IPS-20b (cell line): ENCODE measurements at regions not wholly inside any gene's neighbourhood (a gene's known extent, or its start where the extent isn't known, plus 50 kb on each side); places are given as distances from the start of the nearest gene placed in this dataset.
"Not testable (repeated sequence)": the region's sequence is repeated elsewhere in the genome, so short reads cannot be mapped to it uniquely, and the experiment has no call there.

Experiments
- H3K27ac ChIP-seq: one replicate; pipeline ENCODE4 v1.5.1; 2013; ENCODE audit warnings: low read length
- H3K27me3 ChIP-seq: 2 replicates; pipeline ENCODE4 v1.6.1; 2013; ENCODE audit warnings: mild to moderate bottlenecking, low read length, inconsistent platforms; ENCODE audit not compliant: insufficient read depth
- H3K36me3 ChIP-seq: 2 replicates; pipeline ENCODE4 v1.6.1; 2013; ENCODE audit warnings: low read depth, mild to moderate bottlenecking, inconsistent platforms, low read length, moderate library complexity; ENCODE audit not compliant: insufficient read depth
- H3K4me1 ChIP-seq: 2 replicates; pipeline ENCODE4 v1.6.1; 2013; ENCODE audit warnings: mild to moderate bottlenecking, control low read depth, inconsistent platforms, low read length, moderate library complexity; ENCODE audit not compliant: insufficient read depth
- H3K4me3 ChIP-seq: 2 replicates; pipeline ENCODE4 v1.5.1; 2013; ENCODE audit warnings: mild to moderate bottlenecking, low read length, inconsistent platforms
- H3K9ac ChIP-seq: 2 replicates; pipeline ENCODE4 v1.6.1; 2013; ENCODE audit warnings: low read depth, mild to moderate bottlenecking, inconsistent platforms, low read length, moderate library complexity
- H3K9me3 ChIP-seq: 2 replicates; pipeline ENCODE4 v1.6.1; 2013; ENCODE audit warnings: mild to moderate bottlenecking, low read depth, low read length, inconsistent platforms; ENCODE audit not compliant: insufficient read depth

GRCh38 chr1:233722212-233722979, 108.5 kb downstream of the KCNK1 start:
- peaks cover 24% of the 10 kb centered on the region for H3K4me1 ChIP-seq
- H3K36me3 ChIP-seq: no peaks in the 10 kb centered on the region
- peaks cover 6% of the 10 kb centered on the region; the same call in 1 of the 2 replicates for H3K9me3 ChIP-seq
- H3K27me3 ChIP-seq: no peaks in the 10 kb centered on the region; the same call in 1 of the 2 replicates
- H3K9ac ChIP-seq: no peak overlapping the region
- H3K27ac ChIP-seq: no peak overlapping the region
- no peak overlapping the region for H3K4me3 ChIP-seq

GRCh38 chr1:233723387-233723786, 109.5 kb downstream of the KCNK1 start:
- H3K27me3 ChIP-seq: no peaks in the 10 kb centered on the region; the same call in 1 of the 2 replicates

GRCh38 chr1:233724131-233724631, 110.3 kb downstream of the KCNK1 start:
- H3K27me3 ChIP-seq, H3K9ac ChIP-seq, H3K4me3 ChIP-seq, H3K36me3 ChIP-seq, H3K9me3 ChIP-seq, H3K27ac ChIP-seq: not testable (repeated sequence)
- peaks cover 22% of the 10 kb centered on the region for H3K4me1 ChIP-seq

More at GRCh38 chr1:233723387-233723786, 109.5 kb downstream of the KCNK1 start:
- no peak overlapping the region for H3K4me3 ChIP-seq
- H3K36me3 ChIP-seq: no peaks in the 10 kb centered on the region
- H3K4me1 ChIP-seq: peaks cover 24% of the 10 kb centered on the region
- no peak overlapping the region for H3K9ac ChIP-seq
- H3K9me3 ChIP-seq: no peaks in the 10 kb centered on the region
- H3K27ac ChIP-seq: no peak overlapping the region

GRCh38 chr1:233725423-233725822, 111.5 kb downstream of the KCNK1 start:
- Histone ChIP-seq H3K4me3 (no peak overlapping the region), H3K36me3 (no peaks in the 10 kb centered on the region), H3K9me3 (no peaks in the 10 kb centered on the region), H3K27ac (no peak overlapping the region), H3K4me1 (peaks cover 19% of the 10 kb centered on the region), H3K9ac (no peak overlapping the region), H3K27me3 (no peaks in the 10 kb centered on the region)

GRCh38 chr1:233728721-233729120, 114.8 kb downstream of the KCNK1 start:
- no peak overlapping the region for H3K4me3 ChIP-seq

GRCh38 chr1:233730380-233730779, 116.5 kb downstream of the KCNK1 start:
- Histone ChIP-seq H3K9me3 (no peaks in the 10 kb centered on the region), H3K27me3 (no peaks in the 10 kb centered on the region), H3K36me3 (no peaks in the 10 kb centered on the region), H3K4me1 (peaks cover 7% of the 10 kb centered on the region; the same call in 1 of the 2 replicates), H3K4me3 (no peak overlapping the region), H3K27ac (peak overlapping the region; percentile 2), H3K9ac (peak overlapping the region; percentile 33; the same call in 1 of the 2 replicates)

More at GRCh38 chr1:233728721-233729120, 114.8 kb downstream of the KCNK1 start:
- H3K27ac ChIP-seq: no peak overlapping the region
- H3K4me1 ChIP-seq: peaks cover 7% of the 10 kb centered on the region; the same call in 1 of the 2 replicates
- no peaks in the 10 kb centered on the region for H3K36me3 ChIP-seq
- no peaks in the 10 kb centered on the region for H3K9me3 ChIP-seq
- H3K27me3 ChIP-seq: no peaks in the 10 kb centered on the region
- H3K9ac ChIP-seq: no peak overlapping the region

GRCh38 chr1:233730809-233731208, 116.9 kb downstream of the KCNK1 start:
- Histone ChIP-seq H3K9me3 (no peaks in the 10 kb centered on the region), H3K4me3 (no peak overlapping the region), H3K27ac (no peak overlapping the region)

GRCh38 chr1:233732206-233732605, 118.3 kb downstream of the KCNK1 start:
- Histone ChIP-seq H3K4me1 (no peaks in the 10 kb centered on the region; the same call in 1 of the 2 replicates), H3K9me3 (no peaks in the 10 kb centered on the region), H3K9ac (no peak overlapping the region), H3K4me3 (no peak overlapping the region), H3K27me3 (no peaks in the 10 kb centered on the region), H3K27ac (no peak overlapping the region), H3K36me3 (no peaks in the 10 kb centered on the region)

More at GRCh38 chr1:233730809-233731208, 116.9 kb downstream of the KCNK1 start:
- no peaks in the 10 kb centered on the region for H3K27me3 ChIP-seq
- no peak overlapping the region; the same call in 1 of the 2 replicates for H3K9ac ChIP-seq
- H3K36me3 ChIP-seq: no peaks in the 10 kb centered on the region
- peaks cover 6% of the 10 kb centered on the region; the same call in 1 of the 2 replicates for H3K4me1 ChIP-seq

GRCh38 chr1:233734456-233734855, 120.5 kb downstream of the KCNK1 start:
- H3K4me1 ChIP-seq: no peaks in the 10 kb centered on the region; the same call in 1 of the 2 replicates

GRCh38 chr1:233735331-233735730, 121.4 kb downstream of the KCNK1 start:
- Histone ChIP-seq H3K4me1 (no peaks in the 10 kb centered on the region; the same call in 1 of the 2 replicates), H3K27me3 (no peaks in the 10 kb centered on the region), H3K4me3 (no peak overlapping the region), H3K36me3 (no peaks in the 10 kb centered on the region), H3K9me3 (no peaks in the 10 kb centered on the region), H3K9ac (no peak overlapping the region), H3K27ac (no peak overlapping the region)

More at GRCh38 chr1:233734456-233734855, 120.5 kb downstream of the KCNK1 start:
- Histone ChIP-seq H3K27ac (no peak overlapping the region), H3K4me3 (no peak overlapping the region), H3K9me3 (no peaks in the 10 kb centered on the region), H3K9ac (no peak overlapping the region), H3K27me3 (no peaks in the 10 kb centered on the region), H3K36me3 (no peaks in the 10 kb centered on the region)

GRCh38 chr1:233735847-233736246, 121.9 kb downstream of the KCNK1 start:
- no peaks in the 10 kb centered on the region for H3K36me3 ChIP-seq
- H3K27ac ChIP-seq: no peak overlapping the region
- no peaks in the 10 kb centered on the region; the same call in 1 of the 2 replicates for H3K4me1 ChIP-seq
- H3K9me3 ChIP-seq: no peaks in the 10 kb centered on the region
- H3K27me3 ChIP-seq: no peaks in the 10 kb centered on the region
- H3K9ac ChIP-seq: no peak overlapping the region
- H3K4me3 ChIP-seq: no peak overlapping the region

- no peak overlapping the region for H3K27ac ChIP-seq
- no peaks in the 10 kb centered on the region for H3K27me3 ChIP-seq
- H3K9me3 ChIP-seq: no peaks in the 10 kb centered on the region
- no peaks in the 10 kb centered on the region for H3K4me1 ChIP-seq
- H3K9ac ChIP-seq: no peak overlapping the region
- no peak overlapping the region for H3K4me3 ChIP-seq
- no peaks in the 10 kb centered on the region for H3K36me3 ChIP-seq
Measured at GRCh38 chr1:233737341-233737740, 123.4 kb downstream of the KCNK1 start.
